ACHN (cell line): ENCODE measurements at regions not wholly inside any gene's neighbourhood (a gene's known extent, or its start where the extent isn't known, plus 50 kb on each side); places are given as distances from the start of the nearest gene placed in this dataset.

Experiments used
- DNase-seq: peaks from one replicate; pipeline ENCODE4 v3.0.0-alpha.2; 2015
- in situ Hi-C: cut with HindIII; loops from 2 replicates; pipeline ENCODE4 v1.10.0; 2017; ENCODE audit warnings: low sequenced_read_pairs, low pct_ligation_motif_present, low pct_unique_long_range_greater_than_20kb

DNA sequence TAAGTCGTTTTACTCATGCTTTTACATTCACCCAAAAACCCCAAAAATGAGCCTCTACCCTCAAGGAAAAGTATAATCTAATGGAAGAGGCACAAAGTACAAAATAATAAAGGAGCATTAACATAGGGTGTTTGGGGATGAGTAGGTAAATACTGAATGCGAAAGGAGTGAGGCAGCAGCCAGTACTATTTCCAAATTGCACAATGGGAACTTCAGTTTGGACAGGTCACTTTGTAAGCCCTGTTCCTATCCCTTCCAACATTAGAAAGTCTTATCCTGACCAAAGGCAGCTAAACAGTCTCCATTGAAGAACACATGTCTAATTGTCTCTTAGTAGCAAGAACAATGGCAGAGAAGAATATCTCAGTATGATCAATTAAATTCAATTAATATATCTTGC is 728.3 kb downstream of the GBE1 start:
- in situ Hi-C loops = no loop called here
- DNase-seq = no peak

GRCh38 chr3:81029861-81030260 is 731.6 kb downstream of the GBE1 start:
- no peak for DNase-seq
- in situ Hi-C loops = no loop called here

GRCh38 chr3:81027344-81027743 is 734.1 kb downstream of the GBE1 start:
- DNase-seq = no peak
- in situ Hi-C loops = no loop called here

- in situ Hi-C loops = no loop called here
- DNase-seq = no peak
Measured at GRCh38 chr3:81024560-81024959, 736.9 kb downstream of the GBE1 start.

- in situ Hi-C loops = no loop called here
- no peak for DNase-seq
Measured at GRCh38 chr3:81022339-81022738, 739.1 kb downstream of the GBE1 start.

- in situ Hi-C loops = no loop called here
- no peak for DNase-seq
Measured at GRCh38 chr3:81013360-81013759, 748.1 kb downstream of the GBE1 start.

- no peak for DNase-seq
- in situ Hi-C loops = no loop called here
Measured at GRCh38 chr3:81005992-81006391, 755.5 kb downstream of the GBE1 start.

- no peak for DNase-seq
- in situ Hi-C loops = no loop called here
Measured at GRCh38 chr3:81003817-81004216, 757.6 kb downstream of the GBE1 start.

DNA sequence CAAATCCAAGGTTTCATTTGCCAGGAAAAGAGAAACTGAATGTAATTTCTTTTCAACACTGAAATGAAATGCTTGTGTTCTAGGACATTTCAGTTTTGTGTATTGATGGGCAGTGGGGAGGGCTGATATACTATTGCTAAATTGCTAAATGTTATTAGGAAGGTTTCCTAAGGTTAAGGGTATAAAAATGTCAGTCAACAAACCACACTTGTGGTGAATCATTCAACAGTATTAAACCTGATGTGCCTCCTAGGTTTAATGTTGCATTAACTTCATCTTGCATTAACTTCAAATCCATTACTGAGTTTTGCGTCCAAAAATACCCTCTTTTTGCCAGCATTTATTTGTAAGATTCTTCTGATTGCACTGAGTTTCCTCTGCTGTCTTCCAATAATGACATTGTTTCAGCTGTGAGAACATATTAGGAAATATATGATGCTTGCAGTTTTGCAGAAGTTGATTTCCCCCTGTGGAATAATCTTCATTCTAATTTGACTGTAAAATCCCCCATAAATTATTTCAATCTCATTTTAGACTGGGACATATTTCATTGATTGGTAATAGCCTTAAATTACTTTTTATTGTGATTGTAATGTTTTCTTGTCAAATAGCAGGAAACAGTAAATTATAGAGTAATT is 758.3 kb downstream of the GBE1 start:
- no peak for DNase-seq
- in situ Hi-C loops = no loop called here

DNA sequence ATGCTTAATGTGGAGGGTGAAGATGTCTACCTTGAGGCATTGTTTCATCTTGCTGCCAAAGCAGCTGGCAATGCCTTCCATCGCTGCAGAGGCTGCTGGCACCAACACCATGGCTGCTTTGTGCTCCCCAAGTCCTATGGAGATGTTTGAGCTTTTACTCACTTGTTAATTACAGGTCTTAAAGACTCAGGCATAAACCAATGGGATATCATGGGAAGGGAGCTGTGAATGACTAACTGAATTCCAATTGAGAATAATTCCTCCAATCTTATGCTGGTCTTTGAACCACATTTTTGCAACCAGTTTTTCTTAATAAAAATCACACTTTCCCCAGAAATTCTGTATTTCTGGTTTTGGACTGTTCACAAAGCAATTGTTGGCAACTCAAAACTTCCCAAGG is 762.0 kb downstream of the GBE1 start:
- in situ Hi-C loops = no loop called here
- DNase-seq = no peak

DNA sequence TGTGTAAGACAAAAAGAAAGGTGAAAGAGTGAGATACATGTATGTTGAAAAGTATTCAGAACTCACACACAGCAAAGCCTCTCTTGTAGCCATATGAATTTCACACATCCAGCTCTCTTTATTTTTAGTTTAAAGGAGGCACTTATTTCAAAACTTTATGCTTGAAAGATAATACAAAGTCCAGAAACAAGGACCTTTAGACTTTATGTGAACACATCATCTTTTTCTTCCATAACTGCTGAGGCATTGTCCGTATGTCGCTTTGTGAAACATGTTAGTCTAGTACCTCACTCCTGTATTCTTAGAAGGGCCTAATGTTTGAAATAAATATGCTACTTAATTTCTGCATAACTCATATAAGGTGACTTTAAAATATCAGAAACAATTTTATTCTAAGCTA is 763.4 kb downstream of the GBE1 start:
- DNase-seq = no peak
- in situ Hi-C loops = no loop called here

DNA sequence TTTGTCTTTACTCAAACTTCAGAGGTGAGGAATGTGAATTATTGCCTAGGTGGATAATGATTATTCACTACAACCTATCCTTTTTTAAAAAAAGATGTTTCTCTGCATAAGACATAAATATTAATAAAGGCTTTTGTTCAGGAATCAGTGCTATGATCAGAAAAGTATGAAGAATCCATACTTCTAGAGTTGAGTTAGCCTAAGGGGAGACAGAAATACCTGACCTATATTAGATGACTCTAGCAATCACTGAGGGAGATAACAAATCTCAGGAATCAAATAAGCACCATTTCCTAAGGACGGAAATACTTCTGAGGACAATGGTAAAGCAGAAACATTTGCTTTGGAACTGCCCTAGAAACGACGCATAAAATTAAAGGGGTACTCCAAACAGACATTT is 763.8 kb downstream of the GBE1 start:
- in situ Hi-C loops = no loop called here
- no peak for DNase-seq

DNA sequence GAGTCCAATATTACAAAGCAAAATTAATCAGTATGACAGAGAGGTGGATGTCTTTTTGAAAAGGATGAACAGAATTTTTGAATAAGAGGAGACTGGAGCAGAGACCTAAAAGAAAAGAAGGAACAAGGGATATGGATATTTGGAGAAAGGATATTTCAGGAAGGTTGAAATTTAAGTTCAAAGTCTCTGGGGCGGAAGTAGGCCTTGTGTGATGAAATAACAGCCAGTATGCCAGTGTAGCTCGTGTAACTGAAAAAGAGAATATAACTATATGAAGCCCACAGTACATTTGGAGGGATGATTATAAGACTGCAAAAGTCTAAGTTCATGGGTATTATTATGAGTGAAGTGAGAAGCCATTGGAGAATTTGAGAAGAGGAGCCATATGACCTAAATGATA is 766.7 kb downstream of the GBE1 start:
- in situ Hi-C loops = no loop called here
- no peak for DNase-seq

DNA sequence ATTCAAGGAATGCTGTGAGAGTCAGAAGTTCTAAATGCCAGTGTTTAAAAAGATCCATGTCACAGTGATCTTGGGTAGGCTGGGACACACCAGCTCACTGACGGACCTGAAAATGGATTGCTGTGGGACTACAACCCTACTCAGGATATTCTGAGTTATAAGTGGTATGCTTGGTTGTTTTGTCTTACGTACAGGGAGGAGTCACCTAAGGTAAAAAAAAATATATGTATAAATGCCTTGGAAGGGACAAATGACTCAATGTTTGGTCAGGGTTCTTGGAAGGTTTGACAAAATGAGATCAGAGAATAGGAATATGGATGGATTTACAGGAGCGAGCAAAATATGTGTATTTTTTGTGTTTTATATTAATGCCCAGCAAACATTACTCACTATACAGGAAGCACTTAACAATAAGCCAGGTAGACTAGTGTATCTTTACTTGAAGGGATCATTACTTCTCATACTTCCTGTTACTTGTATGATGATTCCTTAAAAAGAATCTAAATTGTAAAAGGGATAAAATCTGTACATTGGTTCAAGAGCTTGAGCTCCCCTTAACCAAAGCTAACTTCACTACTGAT is 767.3 kb downstream of the GBE1 start:
- in situ Hi-C loops = no loop called here

DNA sequence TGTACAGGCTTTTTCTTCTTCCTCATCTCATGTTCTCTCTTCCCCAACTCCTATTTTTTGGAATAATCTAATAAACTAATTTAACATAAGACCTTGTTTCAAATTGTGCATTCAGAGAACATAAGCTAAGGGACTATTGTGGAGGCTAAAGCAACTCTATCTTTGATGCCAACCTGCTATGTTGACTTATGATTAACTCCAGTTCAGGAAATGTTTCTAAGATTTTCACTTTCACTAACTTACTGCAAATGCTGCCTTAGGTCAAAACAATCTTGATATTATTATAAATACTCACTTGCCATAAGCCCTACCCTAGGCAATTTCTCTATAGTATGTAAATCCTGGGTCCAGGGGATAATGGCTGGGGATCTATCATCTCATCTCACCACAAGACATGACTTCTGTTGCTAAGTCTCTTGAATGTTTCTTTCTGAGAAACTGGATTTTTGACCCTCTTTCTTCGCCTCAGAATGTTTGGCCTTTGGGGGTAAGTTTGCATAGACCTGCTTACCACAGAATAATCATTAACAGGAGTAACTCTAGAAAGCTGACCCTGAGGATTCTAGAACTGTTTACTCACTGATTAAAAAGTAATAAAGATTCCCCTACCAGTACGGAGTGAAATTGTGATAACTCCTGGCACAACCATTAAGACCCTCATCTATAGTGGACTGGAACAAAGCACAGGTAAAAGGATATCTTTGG is 768.1 kb downstream of the GBE1 start:
- no peak for DNase-seq
- in situ Hi-C loops = no loop called here

More for the DNA sequence above, 767.3 kb downstream of the GBE1 start:
- DNase-seq = no peak

DNA sequence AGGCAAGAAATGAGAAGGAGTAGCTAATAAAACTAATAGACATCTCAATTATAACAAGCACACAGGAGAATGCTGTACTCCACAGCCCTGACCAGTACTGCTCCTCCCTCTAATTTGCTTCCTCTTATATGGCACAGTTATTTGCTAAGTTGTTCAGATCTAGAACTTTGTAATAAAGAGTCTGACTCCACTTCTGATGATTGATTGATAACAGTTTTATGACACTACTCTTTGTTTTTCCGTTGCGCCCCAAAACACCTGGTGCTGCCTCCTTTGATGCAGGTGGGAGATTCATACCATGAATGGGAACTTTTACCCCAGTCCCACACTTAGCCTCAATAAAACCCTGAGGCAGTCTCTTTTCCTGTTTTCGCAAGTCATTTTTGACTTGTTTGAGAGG is 777.7 kb downstream of the GBE1 start:
- DNase-seq = no peak

DNA sequence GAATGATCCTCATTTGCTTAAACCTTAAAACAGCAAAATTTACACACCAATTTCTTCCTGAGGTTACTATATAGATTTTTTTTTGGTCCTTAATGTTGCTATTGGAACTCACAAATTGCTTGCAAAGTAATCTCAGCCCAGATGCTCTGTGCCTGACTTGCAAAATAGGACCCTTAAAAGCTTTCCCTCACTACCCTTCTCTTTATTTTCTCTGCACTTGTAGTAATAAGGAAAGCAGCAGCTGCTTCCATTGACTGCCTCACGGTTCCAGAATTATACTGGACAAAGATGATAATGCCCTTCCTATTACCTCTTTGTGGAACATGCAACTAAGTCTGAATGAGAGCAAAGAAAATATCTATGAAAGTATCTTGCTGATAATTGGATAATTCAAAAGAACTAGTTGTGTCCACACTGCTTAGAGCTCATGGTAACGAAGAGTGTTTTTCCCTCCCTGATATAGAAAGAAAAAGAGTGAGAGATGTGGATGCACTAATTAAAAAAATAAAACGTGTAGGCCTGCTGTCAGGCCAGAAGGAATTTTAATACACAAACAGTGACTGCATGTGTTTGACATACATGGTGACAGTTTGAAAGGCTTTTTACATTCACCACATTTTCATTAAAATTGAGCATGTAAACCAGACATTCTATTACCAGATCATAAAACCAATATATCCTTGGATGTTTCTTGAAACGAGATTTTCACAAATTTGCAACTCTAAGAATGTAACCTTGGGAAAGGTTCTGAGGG is 783.1 kb downstream of the GBE1 start:
- DNase-seq = no peak
- in situ Hi-C loops = no loop called here

More for the DNA sequence above, 777.7 kb downstream of the GBE1 start:
- in situ Hi-C loops = no loop called here

- DNase-seq = no peak
- in situ Hi-C loops = no loop called here
Measured at GRCh38 chr3:80970292-80970691, 791.2 kb downstream of the GBE1 start.

GRCh38 chr3:80929576-80929975 is 831.9 kb downstream of the GBE1 start:
- in situ Hi-C loops = no loop called here
- no peak for DNase-seq
